Muscle layer of duodenum (tissue), 2 donors: ENCODE measurements at regions not wholly inside any gene's neighbourhood (a gene's known extent, or its start where the extent isn't known, plus 50 kb on each side); places are given as distances from the start of the nearest gene placed in this dataset.

Experiments used
- H3K27ac ChIP-seq: one replicate; pipeline ENCODE4 v1.7.0; 2013; ENCODE audit warnings: mild to moderate bottlenecking, low read length
- H3K27me3 ChIP-seq: one replicate; pipeline ENCODE4 v1.7.0; 2013; ENCODE audit warnings: low read depth, mild to moderate bottlenecking, control low read depth, low read length
- H3K36me3 ChIP-seq, 2 donors: one replicate each; pipeline ENCODE4 v1.7.0; 2013; ENCODE audit warnings: low read length in 2 of 2, control low read depth in 1 of 2, mild to moderate bottlenecking in 1 of 2; ENCODE audit not compliant: insufficient read depth in 2 of 2, control insufficient read depth in 1 of 2
- H3K4me1 ChIP-seq, 2 donors: one replicate each; pipeline ENCODE4 v1.7.0; 2013; ENCODE audit warnings: low read length in 2 of 2, mild to moderate bottlenecking in 2 of 2, control low read depth in 1 of 2, moderate library complexity in 1 of 2; ENCODE audit not compliant: insufficient read depth in 2 of 2, control insufficient read depth in 1 of 2
- H3K4me3 ChIP-seq, 2 donors: one replicate each; pipeline ENCODE4 v1.7.0; 2013; ENCODE audit warnings: low read length in 2 of 2, low read depth in 1 of 2, mild to moderate bottlenecking in 1 of 2
- H3K9me3 ChIP-seq, 2 donors: one replicate each; pipeline ENCODE4 v1.7.0; 2013; ENCODE audit warnings: low read length in 2 of 2, control low read depth in 1 of 2, mild to moderate bottlenecking in 1 of 2; ENCODE audit not compliant: control insufficient read depth in 1 of 2
- donor health status: healthy.

DNA sequence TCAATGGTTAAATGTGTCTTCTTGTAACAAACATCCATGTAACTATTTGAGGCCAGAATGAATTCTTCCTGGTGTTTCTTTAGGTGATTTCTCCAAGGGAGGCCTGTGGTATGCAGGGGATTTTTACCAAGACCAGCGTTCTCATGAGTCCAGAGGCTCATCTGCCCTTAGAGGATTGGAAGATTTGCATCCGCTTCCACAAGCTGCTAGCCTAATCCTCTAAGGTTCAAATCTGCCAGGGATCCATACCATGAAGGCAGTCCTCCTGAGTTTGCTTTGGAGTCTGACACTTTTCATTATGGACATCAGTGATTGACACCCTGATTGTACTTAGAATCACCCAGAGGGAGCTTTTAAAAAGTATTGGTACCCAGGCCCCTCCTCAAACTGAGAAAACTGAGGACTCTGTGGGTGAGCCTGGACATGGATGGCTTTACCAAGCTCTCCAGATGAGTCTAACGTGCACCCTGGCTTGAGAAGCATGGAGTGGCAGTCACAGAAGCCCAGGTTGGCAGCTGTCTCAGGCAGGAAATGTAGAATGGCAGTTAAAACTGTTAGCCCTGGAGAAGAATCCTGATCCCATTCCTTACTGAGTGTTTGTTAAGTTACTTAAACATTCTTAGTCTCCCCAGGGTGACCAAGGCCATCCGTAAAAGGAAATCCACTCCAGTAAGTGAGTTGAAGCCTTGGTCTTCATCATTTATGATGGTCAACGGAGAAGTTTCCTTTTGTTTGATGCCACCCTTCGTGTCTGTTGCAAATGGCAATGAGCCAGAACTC, 95.3 kb upstream of the RMDN2 start:
- Histone ChIP-seq H3K27ac (peak overlapping the region; percentile 42), H3K9me3 (no peaks in the 10 kb centered on the region), H3K36me3 (no peaks in the 10 kb centered on the region), H3K27me3 (no peaks in the 10 kb centered on the region), H3K4me1 (peaks cover 0 to 7% of the 10 kb centered on the region in 2 donors), H3K4me3 (no peak overlapping the region)

GRCh38 chr2:37830636-37831035, 94.5 kb upstream of the RMDN2 start:
- Histone ChIP-seq H3K4me3 (no peak overlapping the region), H3K9me3 (no peaks in the 10 kb centered on the region), H3K27ac (no peak overlapping the region), H3K4me1 (peaks cover 0 to 7% of the 10 kb centered on the region in 2 donors), H3K27me3 (no peaks in the 10 kb centered on the region), H3K36me3 (no peaks in the 10 kb centered on the region)

GRCh38 chr2:37831081-37831780, 93.9 kb upstream of the RMDN2 start:
- Histone ChIP-seq H3K27ac (no peak overlapping the region), H3K4me1 (peaks cover 0 to 7% of the 10 kb centered on the region in 2 donors), H3K27me3 (no peaks in the 10 kb centered on the region), H3K4me3 (no peak overlapping the region), H3K9me3 (no peaks in the 10 kb centered on the region), H3K36me3 (no peaks in the 10 kb centered on the region)

DNA sequence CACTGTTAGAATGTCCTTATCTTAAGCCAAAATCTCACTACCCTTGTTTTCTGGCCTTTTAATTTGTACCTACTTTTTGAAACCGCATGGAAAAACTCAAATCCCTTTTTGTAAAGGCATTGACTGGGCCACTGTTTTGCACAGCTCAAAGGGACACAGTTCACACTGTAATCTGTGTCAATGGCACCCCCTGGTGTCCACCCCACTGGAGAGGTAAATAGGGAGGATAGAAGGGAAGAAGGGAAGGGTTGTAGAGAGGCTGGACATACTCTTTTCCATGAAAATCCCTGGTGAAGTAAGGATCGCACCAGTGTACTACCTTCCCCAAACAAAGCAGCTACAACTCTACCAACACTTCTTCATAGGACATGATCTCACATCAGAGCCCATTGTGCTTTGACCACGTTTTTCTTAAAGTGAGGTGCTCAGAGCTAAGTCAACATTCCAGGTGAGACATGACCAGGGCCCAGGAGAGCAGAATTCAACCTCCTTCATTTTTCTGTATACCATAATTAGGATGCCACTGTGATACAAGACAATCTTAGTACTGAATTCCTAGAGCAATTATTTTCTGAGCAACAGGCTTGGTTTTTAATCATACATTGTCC, 92.4 kb upstream of the RMDN2 start:
- Histone ChIP-seq H3K27ac (no peak overlapping the region), H3K27me3 (no peaks in the 10 kb centered on the region), H3K4me3 (no peak overlapping the region), H3K9me3 (no peaks in the 10 kb centered on the region), H3K36me3 (no peaks in the 10 kb centered on the region), H3K4me1 (peaks cover 0 to 11% of the 10 kb centered on the region in 2 donors)

GRCh38 chr2:37833423-37833822, 91.7 kb upstream of the RMDN2 start:
- Histone ChIP-seq H3K9me3 (no peaks in the 10 kb centered on the region), H3K27me3 (no peaks in the 10 kb centered on the region), H3K4me1 (peaks cover 0 to 11% of the 10 kb centered on the region in 2 donors), H3K27ac (no peak overlapping the region), H3K36me3 (no peaks in the 10 kb centered on the region), H3K4me3 (no peak overlapping the region)

DNA sequence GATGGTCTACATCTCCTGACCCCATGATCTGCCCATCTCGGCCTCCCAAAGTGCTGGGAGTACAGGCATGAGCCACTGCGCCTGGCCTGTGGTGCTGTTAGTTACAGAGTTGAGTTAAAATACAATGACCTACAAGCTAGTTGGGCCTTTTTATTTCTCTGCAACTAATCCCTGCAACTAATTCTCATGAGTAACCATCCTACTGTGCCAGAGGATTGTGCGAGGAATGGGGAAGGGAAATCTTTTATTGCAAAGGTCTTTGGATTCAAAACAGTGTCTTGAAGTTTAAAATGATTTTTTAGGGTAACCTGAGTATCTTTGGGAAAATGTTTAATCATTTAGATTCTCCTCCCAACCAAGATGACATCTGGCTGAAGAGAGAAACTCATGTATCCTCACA, 88.8 kb upstream of the RMDN2 start:
- no peaks in the 10 kb centered on the region for H3K36me3 ChIP-seq
- H3K4me3 ChIP-seq = no peak overlapping the region
- peaks cover 0 to 14% of the 10 kb centered on the region in 2 donors for H3K4me1 ChIP-seq
- no peaks in the 10 kb centered on the region for H3K27me3 ChIP-seq
- no peak overlapping the region for H3K27ac ChIP-seq
- H3K9me3 ChIP-seq = no peaks in the 10 kb centered on the region

GRCh38 chr2:37836711-37837110, 88.4 kb upstream of the RMDN2 start:
- peaks cover 0 to 14% of the 10 kb centered on the region in 2 donors for H3K4me1 ChIP-seq
- no peaks in the 10 kb centered on the region for H3K36me3 ChIP-seq
- H3K9me3 ChIP-seq = no peaks in the 10 kb centered on the region
- no peak overlapping the region for H3K4me3 ChIP-seq
- H3K27ac ChIP-seq = no peak overlapping the region
- no peaks in the 10 kb centered on the region for H3K27me3 ChIP-seq

GRCh38 chr2:37837628-37838328, 87.3 kb upstream of the RMDN2 start:
- peak overlapping the region; percentile 43 for H3K27ac ChIP-seq
- H3K9me3 ChIP-seq = no peaks in the 10 kb centered on the region
- no peak overlapping the region for H3K4me3 ChIP-seq
- H3K27me3 ChIP-seq = no peaks in the 10 kb centered on the region
- H3K4me1 ChIP-seq = peaks cover 0 to 14% of the 10 kb centered on the region in 2 donors
- no peaks in the 10 kb centered on the region for H3K36me3 ChIP-seq

GRCh38 chr2:37838541-37839167, 86.4 kb upstream of the RMDN2 start:
- Histone ChIP-seq H3K36me3 (no peaks in the 10 kb centered on the region), H3K9me3 (no peaks in the 10 kb centered on the region), H3K4me1 (peaks cover 0 to 21% of the 10 kb centered on the region in 2 donors), H3K27me3 (no peaks in the 10 kb centered on the region), H3K4me3 (no peak overlapping the region), H3K27ac (no peak overlapping the region)

- Histone ChIP-seq H3K27ac (no peak overlapping the region), H3K27me3 (no peaks in the 10 kb centered on the region), H3K36me3 (no peaks in the 10 kb centered on the region), H3K4me3 (no peak overlapping the region), H3K4me1 (peaks cover 0 to 21% of the 10 kb centered on the region in 2 donors), H3K9me3 (no peaks in the 10 kb centered on the region)
These were observed 85.1 kb upstream of the RMDN2 start for GRCh38 chr2:37839991-37840390.
